PFSK-1 (cell line): ENCODE measurements at regions not wholly inside any gene's neighbourhood (a gene's known extent, or its start where the extent isn't known, plus 50 kb on each side); places are given as distances from the start of the nearest gene placed in this dataset.

Experiments
- FOXP2 ChIP-seq: optimal IDR thresholded peaks from 2 replicates; pipeline ENCODE3; 2011; ENCODE audit warnings: borderline replicate concordance, control low read depth, inconsistent platforms; ENCODE audit not compliant: insufficient read depth; ENCODE audit errors: extremely low read length, extremely low read depth
- POLR2AphosphoS5 ChIP-seq: IDR thresholded peaks from 2 replicates; pipeline ENCODE4 v1.6.1; 2012; ENCODE audit warnings: low read depth, mild to moderate bottlenecking, control low read depth, low read length, moderate library complexity
- REST ChIP-seq, 2 experiments: IDR thresholded peaks; 2 replicates each; pipeline versions ENCODE4 v1.6.1 to v1.8.0; 2011 to 2012; ENCODE audit warnings: low read depth in 2 of 2, low read length in 2 of 2, control low read depth in 1 of 2, inconsistent platforms in 1 of 2, mild to moderate bottlenecking in 1 of 2, moderate library complexity in 1 of 2; ENCODE audit not compliant: insufficient read depth in 1 of 2
- SIN3A ChIP-seq: IDR thresholded peaks from 2 replicates; pipeline ENCODE4 v1.6.1; 2012; ENCODE audit warnings: mild to moderate bottlenecking, low read length, moderate library complexity, borderline replicate concordance; ENCODE audit not compliant: insufficient read depth
- TAF1 ChIP-seq: IDR thresholded peaks from 2 replicates; pipeline ENCODE4 v1.6.1; 2012; ENCODE audit warnings: low read length, control low read depth, borderline replicate concordance; ENCODE audit not compliant: insufficient read depth

- TF ChIP-seq TAF1: no peak
- TF ChIP-seq POLR2AphosphoS5: no peak
- TF ChIP-seq REST (IDR thresholded peaks at IDR 0.05; ENCODE audit: insufficient read depth in 1 of 2, low read depth in 2 of 2, low read length in 2 of 2): no peak
- TF ChIP-seq SIN3A: no peak
- no peak for TF ChIP-seq FOXP2
These were observed 147.2 kb upstream of the MAF start for GRCh38 chr16:79747688-79748087.
